Naive B cell (primary cell): ENCODE measurements at regions not wholly inside any gene's neighbourhood (a gene's known extent, or its start where the extent isn't known, plus 50 kb on each side); places are given as distances from the start of the nearest gene placed in this dataset.

ENCODE experiments used
- ATAC-seq, 2 donors: fragments of 150-1000 bp; cut with Tn5 transposase; 2 replicates each; pipeline ENCODE4 v1.10.0; 2021; ENCODE audit warnings: low read depth in 2 of 2, mild to moderate bottlenecking in 2 of 2, moderate library complexity in 2 of 2
- DNase-seq: peaks from one replicate; pipeline ENCODE4 v3.0.0; 2022
- H3K27ac Mint-ChIP-seq, 6 donors: one replicate each; pipeline ENCODE4 v1.8.0; 2020 to 2022; ENCODE audit warnings: mild to moderate bottlenecking in 6 of 6, mixed read lengths in 6 of 6, moderate library complexity in 5 of 6, inconsistent platforms in 2 of 6
- H3K27me3 Mint-ChIP-seq, 3 donors: one replicate each; pipeline ENCODE4 v1.8.0; 2021 to 2022; ENCODE audit warnings: mixed read lengths in 3 of 3, mild to moderate bottlenecking in 1 of 3
- H3K36me3 Mint-ChIP-seq, 2 donors: one replicate each; pipeline ENCODE4 v1.8.0; 2020 to 2022; ENCODE audit warnings: mixed read lengths in 2 of 2, inconsistent platforms in 1 of 2, mild to moderate bottlenecking in 1 of 2
- H3K4me1 Mint-ChIP-seq, 3 donors: one replicate each; pipeline ENCODE4 v1.8.0; 2020 to 2022; ENCODE audit warnings: mixed read lengths in 3 of 3, inconsistent platforms in 1 of 3, mild to moderate bottlenecking in 1 of 3, moderate library complexity in 1 of 3
- H3K4me3 Mint-ChIP-seq, 8 donors: one replicate each; pipeline ENCODE4 v1.8.0; 2020 to 2022; ENCODE audit warnings: mild to moderate bottlenecking in 8 of 8, mixed read lengths in 8 of 8, moderate library complexity in 8 of 8, inconsistent platforms in 2 of 8
- H3K9me3 Mint-ChIP-seq, 7 donors: one replicate each; pipeline ENCODE4 v1.8.0; 2020 to 2022; ENCODE audit warnings: mixed read lengths in 7 of 7, mild to moderate bottlenecking in 5 of 7, inconsistent platforms in 2 of 7, moderate library complexity in 1 of 7

DNA sequence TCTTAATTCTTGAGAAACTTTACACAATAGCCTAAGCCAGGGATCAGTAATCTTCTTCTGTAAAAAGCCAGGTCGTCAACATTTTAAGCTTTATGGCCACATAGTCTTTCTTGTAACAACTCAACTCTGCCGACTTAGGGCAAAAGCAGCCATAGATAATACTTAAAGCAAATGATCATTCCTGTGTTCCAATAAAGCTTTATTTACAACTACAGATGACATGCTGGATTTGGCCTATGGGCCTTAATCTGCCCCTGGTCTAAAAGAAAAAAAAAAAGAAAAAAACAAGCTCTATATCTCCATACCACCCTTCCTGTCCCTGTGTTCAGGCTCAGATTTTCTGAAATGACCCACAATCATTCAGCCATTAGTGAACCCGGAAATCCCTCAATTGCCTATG, 220.3 kb downstream of the ENC1 start:
- ATAC-seq = no peak

DNA sequence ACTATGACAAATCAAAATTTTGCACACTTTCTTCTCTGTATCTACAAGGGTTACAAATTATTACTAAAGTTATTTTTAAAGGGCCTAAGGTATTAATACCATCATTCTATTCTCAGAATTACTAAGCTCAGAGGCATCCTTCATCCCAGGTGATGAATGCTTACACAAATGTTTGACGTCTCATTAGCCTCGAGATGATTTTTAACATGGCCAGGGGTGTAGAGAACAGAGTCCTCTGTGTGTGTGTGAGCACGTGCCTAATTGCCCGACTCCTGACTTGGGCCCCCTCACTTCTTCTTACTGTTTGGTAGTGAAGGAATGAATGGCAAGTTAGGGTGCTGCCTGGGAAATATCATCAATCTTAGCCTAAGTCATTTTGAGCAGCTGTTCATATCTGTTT, 221.1 kb downstream of the ENC1 start:
- no peaks in the 10 kb centered on the region for H3K36me3 Mint-ChIP-seq
- DNase-seq (no peak), ATAC-seq (no peak)
- H3K27me3 Mint-ChIP-seq = peaks cover 19 to 46% (median 25%) of the 10 kb centered on the region in 3 donors
- H3K27ac Mint-ChIP-seq = no peak overlapping the region
- H3K9me3 Mint-ChIP-seq = peaks cover 0 to 2% (median 0%) of the 10 kb centered on the region in 7 donors
- H3K4me3 Mint-ChIP-seq = no peak overlapping the region
- H3K4me1 Mint-ChIP-seq = no peaks in the 10 kb centered on the region

More for the DNA sequence above, 220.3 kb downstream of the ENC1 start:
- Mint-ChIP-seq H3K4me1 (no peaks in the 10 kb centered on the region), H3K27ac (no peak overlapping the region), H3K4me3 (no peak overlapping the region), H3K27me3 (peaks cover 19 to 40% (median 22%) of the 10 kb centered on the region in 3 donors), H3K9me3 (peaks cover 0 to 2% (median 0%) of the 10 kb centered on the region in 7 donors), H3K36me3 (no peaks in the 10 kb centered on the region)
- DNase-seq = no peak

DNA sequence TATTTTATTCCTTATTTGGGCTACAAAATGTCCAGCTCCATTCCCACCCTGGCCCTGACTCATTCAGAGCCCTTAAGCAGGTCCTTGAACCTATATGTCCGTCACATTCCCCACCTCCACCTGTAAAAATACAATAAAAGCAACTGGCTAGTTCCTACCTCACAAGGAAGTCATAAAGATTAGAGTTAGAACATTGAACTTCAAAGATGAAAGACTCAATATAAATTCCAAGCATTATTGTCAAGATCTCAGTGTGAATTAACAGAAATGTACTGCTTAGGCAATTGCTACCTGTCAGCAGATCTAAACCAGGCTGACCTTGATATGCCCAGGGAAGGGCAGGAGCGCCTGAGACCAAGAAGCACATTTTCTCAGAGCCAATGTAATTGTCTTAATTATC, 221.8 kb downstream of the ENC1 start:
- no peaks in the 10 kb centered on the region for H3K36me3 Mint-ChIP-seq
- H3K9me3 Mint-ChIP-seq = peaks cover 0 to 2% (median 0%) of the 10 kb centered on the region in 7 donors
- DNase-seq (no peak), ATAC-seq (no peak)
- H3K4me1 Mint-ChIP-seq = no peaks in the 10 kb centered on the region
- no peak overlapping the region for H3K4me3 Mint-ChIP-seq
- H3K27me3 Mint-ChIP-seq = peaks cover 19 to 50% (median 25%) of the 10 kb centered on the region in 3 donors
- no peak overlapping the region for H3K27ac Mint-ChIP-seq

DNA sequence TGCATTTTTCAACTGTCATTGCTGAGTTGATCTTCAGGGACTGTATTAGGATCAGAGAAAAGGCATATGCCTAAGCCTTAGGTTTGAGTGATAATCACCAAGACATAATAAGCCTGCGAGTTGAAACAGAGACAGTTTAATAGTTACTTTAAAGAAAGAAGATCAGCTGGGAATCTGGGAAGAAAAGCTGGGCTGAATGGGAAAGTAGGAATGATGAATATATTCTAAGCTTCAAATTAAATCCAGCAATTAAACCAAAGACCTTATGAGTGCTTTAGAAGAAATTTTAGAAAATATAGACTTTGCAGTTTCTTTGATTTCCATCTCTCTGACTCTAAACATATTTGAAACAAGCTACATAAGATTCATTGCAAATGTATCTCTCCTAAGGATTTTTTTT, 222.3 kb downstream of the ENC1 start:
- no peaks in the 10 kb centered on the region for H3K36me3 Mint-ChIP-seq
- H3K9me3 Mint-ChIP-seq = peaks cover 0 to 2% (median 0%) of the 10 kb centered on the region in 7 donors
- H3K27ac Mint-ChIP-seq = no peak overlapping the region
- no peak overlapping the region for H3K4me3 Mint-ChIP-seq
- H3K27me3 Mint-ChIP-seq = peaks cover 14 to 46% (median 25%) of the 10 kb centered on the region in 3 donors
- no peak for ATAC-seq
- no peaks in the 10 kb centered on the region for H3K4me1 Mint-ChIP-seq
- no peak for DNase-seq

DNA sequence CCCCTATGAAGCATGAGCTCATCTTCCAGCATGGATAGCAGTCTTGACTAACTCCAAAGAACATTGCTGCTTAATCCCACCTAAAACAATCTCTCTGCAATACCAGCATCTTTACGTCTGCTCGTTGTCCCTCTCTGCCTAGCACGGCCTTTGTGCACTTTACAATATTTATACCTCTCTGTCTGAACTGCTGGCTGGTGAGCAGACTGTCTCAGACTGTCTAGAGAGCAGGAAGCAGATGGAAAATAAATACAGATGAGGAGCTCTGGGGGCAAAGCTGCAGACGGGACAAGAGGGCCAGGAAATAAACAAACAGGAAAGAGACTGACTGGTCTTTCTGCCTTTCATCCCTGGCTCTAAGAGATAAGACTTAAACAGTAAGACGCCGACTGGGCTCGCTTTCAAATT, 224.8 kb downstream of the ENC1 start:
- H3K9me3 Mint-ChIP-seq = no peaks in the 10 kb centered on the region
- no peak for ATAC-seq
- H3K4me3 Mint-ChIP-seq = no peak overlapping the region
- no peaks in the 10 kb centered on the region for H3K36me3 Mint-ChIP-seq
- H3K27ac Mint-ChIP-seq = no peak overlapping the region
- DNase-seq = no peak
- no peaks in the 10 kb centered on the region for H3K4me1 Mint-ChIP-seq
- peaks cover 11 to 43% (median 20%) of the 10 kb centered on the region in 3 donors for H3K27me3 Mint-ChIP-seq

DNA sequence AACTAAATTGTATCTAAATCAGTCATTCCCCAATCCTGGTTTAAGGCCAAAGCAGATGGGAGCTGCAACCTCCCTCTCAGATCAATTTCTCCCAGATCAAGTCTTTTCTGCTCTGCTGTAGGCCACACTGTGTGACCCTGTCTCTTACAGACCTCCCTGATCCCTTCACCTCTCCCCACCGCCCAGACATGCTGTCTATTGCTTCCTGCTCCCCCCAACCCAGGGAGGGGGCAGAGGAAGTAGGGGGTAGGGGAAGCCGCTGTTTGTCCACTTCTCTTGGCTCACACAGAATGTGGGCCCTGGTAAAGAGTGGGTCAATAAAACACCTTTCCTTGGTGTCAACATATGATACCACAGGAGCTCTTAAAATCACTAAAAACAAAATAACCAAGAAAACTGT, 226.3 kb downstream of the ENC1 start:
- Mint-ChIP-seq H3K36me3 (no peaks in the 10 kb centered on the region), H3K4me3 (no peak overlapping the region), H3K27ac (no peak overlapping the region), H3K4me1 (no peaks in the 10 kb centered on the region), H3K27me3 (peaks cover 9 to 52% (median 16%) of the 10 kb centered on the region in 3 donors), H3K9me3 (no peaks in the 10 kb centered on the region)
- ATAC-seq = no peak
- DNase-seq = no peak

DNA sequence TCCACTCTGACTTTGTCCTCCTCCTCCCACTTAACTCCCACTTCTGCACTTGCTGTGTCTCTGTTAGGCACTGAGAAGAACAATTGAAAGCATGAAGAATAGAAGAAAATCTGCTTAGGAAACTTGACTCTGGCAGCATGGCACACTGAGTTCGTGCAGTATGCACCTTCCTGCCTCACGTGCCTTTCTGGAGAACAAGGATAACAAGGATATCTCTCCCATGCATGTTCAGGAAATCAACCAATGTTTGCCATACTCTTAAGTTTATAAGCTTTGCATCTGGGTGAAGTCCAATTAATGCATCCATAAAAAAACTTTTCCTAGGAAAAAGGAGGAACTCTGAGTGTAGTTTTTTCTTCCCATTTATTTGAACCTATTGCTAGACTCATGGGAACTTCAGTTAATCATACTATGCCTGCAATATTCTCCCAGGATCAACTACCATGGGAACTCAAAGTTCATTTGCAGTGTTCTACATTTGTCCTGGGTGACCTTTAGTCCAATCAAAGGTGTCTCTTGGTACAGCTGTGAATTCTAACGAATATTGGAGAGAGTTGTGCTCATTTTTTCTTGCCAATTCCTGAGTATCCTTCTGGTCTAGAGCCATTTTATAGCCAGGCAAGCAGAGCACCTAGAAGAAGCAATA, 227.0 kb downstream of the ENC1 start:
- Mint-ChIP-seq H3K36me3 (no peaks in the 10 kb centered on the region), H3K9me3 (no peaks in the 10 kb centered on the region), H3K27me3 (peaks cover 8 to 57% (median 16%) of the 10 kb centered on the region in 3 donors), H3K27ac (no peak overlapping the region), H3K4me1 (no peaks in the 10 kb centered on the region), H3K4me3 (no peak overlapping the region)
- DNase-seq (no peak), ATAC-seq (no peak)

DNA sequence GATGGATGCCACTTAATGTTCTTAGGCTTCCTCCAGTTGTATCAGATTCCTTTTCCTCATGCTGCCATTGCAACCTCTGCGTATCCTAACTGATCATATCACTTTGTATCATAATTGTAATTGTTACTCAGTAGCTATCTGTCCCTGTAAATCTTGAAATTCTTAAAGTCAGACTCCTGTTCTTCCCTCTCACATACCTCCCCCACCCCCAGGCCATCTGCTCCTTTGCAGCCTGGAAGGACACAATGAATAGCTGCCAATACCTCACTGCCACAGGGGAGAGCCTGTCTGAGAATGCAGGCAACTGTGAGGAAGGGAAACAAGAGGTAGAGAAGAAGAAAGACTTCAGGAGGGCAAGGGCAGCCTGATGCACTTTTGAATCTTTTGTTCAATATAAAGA, 228.5 kb downstream of the ENC1 start:
- ATAC-seq = no peak
- H3K36me3 Mint-ChIP-seq = no peaks in the 10 kb centered on the region
- H3K9me3 Mint-ChIP-seq = no peaks in the 10 kb centered on the region
- no peak for DNase-seq
- peaks cover 12 to 54% (median 17%) of the 10 kb centered on the region in 3 donors for H3K27me3 Mint-ChIP-seq
- H3K4me1 Mint-ChIP-seq = no peaks in the 10 kb centered on the region
- no peak overlapping the region for H3K27ac Mint-ChIP-seq
- no peak overlapping the region for H3K4me3 Mint-ChIP-seq

DNA sequence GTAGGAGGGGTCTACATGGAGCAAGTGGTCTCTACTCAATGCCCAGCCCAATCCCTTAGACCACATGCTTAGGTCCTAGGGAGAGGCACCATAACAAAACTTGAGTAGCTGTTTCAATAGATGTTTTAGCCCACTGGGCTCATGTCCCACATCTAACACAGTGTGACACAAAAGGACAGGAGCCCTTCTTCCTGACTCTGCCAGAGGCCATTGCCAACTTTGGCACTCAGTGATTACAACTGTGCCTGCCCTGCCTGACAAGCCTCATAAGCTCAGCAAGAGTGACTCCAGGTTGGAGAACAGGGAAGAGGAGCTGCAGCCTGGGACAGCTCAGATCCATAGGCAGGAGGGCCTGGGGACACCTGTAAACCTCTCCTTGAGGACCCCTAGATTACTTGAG, 230.8 kb downstream of the ENC1 start:
- peaks cover 8 to 35% (median 12%) of the 10 kb centered on the region in 3 donors for H3K27me3 Mint-ChIP-seq
- no peak overlapping the region for H3K27ac Mint-ChIP-seq
- DNase-seq = no peak
- no peak for ATAC-seq
- no peaks in the 10 kb centered on the region for H3K36me3 Mint-ChIP-seq
- H3K9me3 Mint-ChIP-seq = no peaks in the 10 kb centered on the region
- no peak overlapping the region for H3K4me3 Mint-ChIP-seq
- no peaks in the 10 kb centered on the region for H3K4me1 Mint-ChIP-seq

DNA sequence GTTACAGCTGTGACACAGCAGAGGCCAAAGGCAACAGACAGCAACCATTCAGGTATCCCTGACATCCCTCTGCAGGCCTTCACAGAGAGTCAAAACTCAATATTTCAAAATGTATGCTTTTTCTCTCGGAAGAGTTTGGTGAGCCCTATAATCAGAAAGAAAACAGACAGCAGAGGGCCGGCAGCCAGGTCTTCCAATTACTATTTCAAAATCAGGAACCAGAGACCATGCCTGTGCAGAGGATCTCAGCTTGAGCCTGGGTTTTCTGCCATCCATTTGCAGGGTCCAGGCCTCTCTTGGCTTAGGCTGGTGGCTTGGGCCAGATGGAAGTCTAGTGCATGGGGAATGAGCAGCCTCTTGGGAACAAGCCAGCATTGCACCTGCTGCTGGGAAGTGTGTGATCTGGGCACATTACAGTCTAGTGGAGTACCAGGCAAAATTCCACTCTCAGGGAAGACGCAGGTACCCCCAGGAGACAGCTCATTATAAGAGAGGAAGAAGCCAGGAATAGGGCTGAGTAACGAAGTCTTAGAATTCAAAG, 231.3 kb downstream of the ENC1 start:
- peaks cover 7 to 30% (median 12%) of the 10 kb centered on the region in 3 donors for H3K27me3 Mint-ChIP-seq
- no peaks in the 10 kb centered on the region for H3K4me1 Mint-ChIP-seq
- H3K4me3 Mint-ChIP-seq = no peak overlapping the region
- H3K36me3 Mint-ChIP-seq = no peaks in the 10 kb centered on the region
- DNase-seq = no peak
- H3K9me3 Mint-ChIP-seq = no peaks in the 10 kb centered on the region
- ATAC-seq = no peak
- H3K27ac Mint-ChIP-seq = no peak overlapping the region

DNA sequence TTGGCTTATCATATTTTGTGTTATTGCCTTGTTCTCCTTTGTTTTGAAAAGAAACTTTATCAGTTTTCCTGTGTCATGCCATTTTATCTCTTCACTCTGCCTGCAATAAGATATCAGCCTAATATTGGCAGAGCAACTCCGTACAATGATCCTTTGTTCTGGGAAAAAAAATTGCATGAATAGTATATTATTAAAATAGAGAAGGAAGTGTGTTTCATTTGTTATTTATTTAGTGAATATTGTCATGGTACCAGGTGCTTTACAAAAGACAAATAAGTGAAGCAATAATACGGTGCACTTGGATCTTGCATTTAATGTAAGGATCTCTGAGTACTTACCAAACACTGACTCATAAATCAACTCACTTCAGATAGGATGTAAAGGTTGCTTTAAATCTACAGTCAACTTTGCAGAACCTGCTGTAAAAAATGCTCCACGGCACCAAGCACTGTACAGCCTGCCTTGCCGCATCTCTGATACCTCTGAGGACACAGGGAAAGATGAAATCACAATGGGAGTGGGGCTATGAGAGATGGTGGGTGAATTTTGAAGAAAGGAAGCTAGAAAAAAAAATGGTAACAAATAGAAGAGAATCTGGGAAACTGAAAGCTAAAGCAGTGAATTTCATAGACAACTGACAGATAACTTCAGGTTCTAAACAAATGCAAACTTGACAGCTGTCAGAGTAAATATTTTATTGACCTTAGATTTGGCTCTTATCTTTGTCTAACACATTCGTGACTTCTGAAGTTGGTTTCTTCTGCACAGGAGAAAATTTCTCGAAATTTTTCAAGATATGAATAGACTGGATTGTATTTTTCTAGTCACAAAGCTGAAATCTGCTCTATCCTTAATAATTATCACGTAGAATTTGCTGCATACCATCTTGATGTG, 232.1 kb downstream of the ENC1 start:
- Mint-ChIP-seq H3K36me3 (no peaks in the 10 kb centered on the region), H3K27ac (no peak overlapping the region), H3K4me1 (no peaks in the 10 kb centered on the region), H3K9me3 (no peaks in the 10 kb centered on the region), H3K27me3 (peaks cover 7 to 27% (median 12%) of the 10 kb centered on the region in 3 donors), H3K4me3 (no peak overlapping the region)
- no peak for ATAC-seq
- DNase-seq = no peak

DNA sequence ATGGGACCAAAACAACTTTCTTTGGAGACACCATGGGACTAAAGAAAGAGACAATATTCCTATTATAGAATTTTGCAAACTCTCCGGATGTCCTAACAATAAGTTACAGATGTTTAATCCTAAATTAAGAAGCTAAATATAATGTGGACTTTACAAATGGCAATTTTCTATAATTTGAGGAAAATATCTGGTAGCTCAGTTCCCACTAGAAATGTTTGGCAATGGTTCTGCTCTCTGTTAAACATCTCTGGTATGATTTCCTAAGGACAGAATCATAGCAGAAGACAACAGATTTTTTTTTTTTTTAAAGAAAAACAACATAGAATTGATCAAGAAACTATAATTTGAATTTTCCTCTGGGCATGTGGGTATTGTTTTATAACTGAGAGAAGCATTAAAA, 232.8 kb downstream of the ENC1 start:
- no peaks in the 10 kb centered on the region for H3K36me3 Mint-ChIP-seq
- ATAC-seq (no peak), DNase-seq (no peak)
- H3K27ac Mint-ChIP-seq = no peak overlapping the region
- H3K4me3 Mint-ChIP-seq = no peak overlapping the region
- no peaks in the 10 kb centered on the region for H3K4me1 Mint-ChIP-seq
- peaks cover 7 to 27% (median 12%) of the 10 kb centered on the region in 3 donors for H3K27me3 Mint-ChIP-seq
- H3K9me3 Mint-ChIP-seq = no peaks in the 10 kb centered on the region

DNA sequence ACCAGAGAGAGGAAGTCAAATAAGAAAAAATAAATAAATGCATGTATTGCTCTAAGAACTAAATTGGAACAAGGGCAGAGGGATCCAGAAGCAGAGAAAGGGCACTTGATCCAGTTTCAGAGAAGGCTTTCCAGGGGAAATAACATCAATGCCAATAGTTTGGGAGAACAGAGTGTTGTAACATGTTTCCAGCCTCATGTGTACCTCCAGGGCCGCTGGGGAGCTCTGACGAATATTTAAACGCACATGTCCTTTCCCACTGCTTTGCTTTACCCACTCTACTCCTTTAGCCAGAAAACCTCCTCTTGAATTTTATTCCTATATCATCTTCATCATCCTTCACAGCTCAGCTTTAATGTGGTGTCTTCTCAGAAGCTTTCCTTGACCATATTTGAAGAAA, 233.7 kb downstream of the ENC1 start:
- DNase-seq (no peak), ATAC-seq (no peak)
- Mint-ChIP-seq H3K27ac (no peak overlapping the region), H3K4me1 (no peaks in the 10 kb centered on the region), H3K9me3 (no peaks in the 10 kb centered on the region), H3K36me3 (no peaks in the 10 kb centered on the region), H3K27me3 (peaks cover 7 to 27% (median 12%) of the 10 kb centered on the region in 3 donors), H3K4me3 (no peak overlapping the region)

DNA sequence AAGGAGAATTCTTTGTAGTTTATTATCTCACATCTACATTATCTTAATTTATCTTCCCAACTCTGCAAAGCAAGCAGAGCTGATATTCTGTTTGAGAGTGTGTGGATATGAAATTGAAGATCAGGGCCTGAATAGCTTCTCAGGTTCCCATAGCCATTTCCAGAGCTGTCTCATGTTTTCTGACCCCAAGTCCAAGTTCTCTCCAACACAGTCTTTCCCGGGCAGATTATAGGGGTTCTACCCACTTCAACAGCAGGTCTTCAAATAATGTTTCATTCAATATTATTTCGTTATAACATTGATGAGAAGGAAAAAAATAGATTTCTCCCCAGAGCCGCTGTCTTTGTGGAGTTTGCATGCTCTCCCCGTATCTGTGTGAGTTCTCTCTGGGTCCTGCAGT, 234.9 kb downstream of the ENC1 start:
- Mint-ChIP-seq H3K4me3 (no peak overlapping the region), H3K27me3 (peaks cover 7 to 23% (median 7%) of the 10 kb centered on the region in 3 donors), H3K27ac (no peak overlapping the region), H3K36me3 (no peaks in the 10 kb centered on the region), H3K9me3 (no peaks in the 10 kb centered on the region), H3K4me1 (no peaks in the 10 kb centered on the region)
- ATAC-seq (no peak), DNase-seq (no peak)
